IPS-NIHi11 (cell line): ENCODE measurements at regions not wholly inside any gene's neighbourhood (a gene's known extent, or its start where the extent isn't known, plus 50 kb on each side); places are given as distances from the start of the nearest gene placed in this dataset.
A peak's percentile ranks its signal among the peaks of the same experiment; 100 is the strongest.
"Not testable (repeated sequence)": the region's sequence is repeated elsewhere in the genome, so short reads cannot be mapped to it uniquely, and the experiment has no call there.

ENCODE experiments used
- DNase-seq: peaks from one replicate; pipeline ENCODE4 v3.0.0; 2012; ENCODE audit warnings: mixed read lengths, low spot score

DNA sequence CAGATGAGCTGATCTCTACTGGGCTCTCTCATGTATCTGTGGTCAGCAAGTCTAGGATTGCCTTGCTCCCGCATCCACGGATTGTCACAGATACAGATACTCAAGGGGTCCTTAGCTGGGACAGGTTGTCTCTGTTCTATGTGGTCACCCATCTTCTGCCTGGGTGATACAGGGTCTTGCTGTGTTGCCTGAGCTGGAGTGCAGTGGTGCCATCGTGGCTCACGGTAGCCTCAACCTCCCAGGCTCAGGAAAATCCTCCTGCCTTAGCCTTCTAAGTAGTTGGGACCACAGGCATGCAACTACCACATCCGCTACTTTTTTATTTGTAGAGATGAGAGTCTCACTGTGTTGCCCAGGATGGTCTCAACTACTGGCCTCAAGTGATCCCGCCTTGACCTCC, 72.5 kb upstream of the ZNF217 start:
- DNase-seq = no peak

GRCh38 chr20:53664121-53664520, 70.5 kb upstream of the ZNF217 start:
- no peak for DNase-seq

- not testable (repeated sequence) for DNase-seq
Measured at GRCh38 chr20:53663521-53663920, 69.9 kb upstream of the ZNF217 start.

GRCh38 chr20:53662595-53662994, 69.0 kb upstream of the ZNF217 start:
- DNase-seq = no peak

- DNase-seq = no peak
Measured at GRCh38 chr20:53660947-53661381, 67.3 kb upstream of the ZNF217 start.

- no peak for DNase-seq
Measured at GRCh38 chr20:53660078-53660909, 66.7 kb upstream of the ZNF217 start.

GRCh38 chr20:53658973-53659372, 65.3 kb upstream of the ZNF217 start:
- no peak for DNase-seq

GRCh38 chr20:53658322-53658721, 64.7 kb upstream of the ZNF217 start:
- DNase-seq = no peak

DNA sequence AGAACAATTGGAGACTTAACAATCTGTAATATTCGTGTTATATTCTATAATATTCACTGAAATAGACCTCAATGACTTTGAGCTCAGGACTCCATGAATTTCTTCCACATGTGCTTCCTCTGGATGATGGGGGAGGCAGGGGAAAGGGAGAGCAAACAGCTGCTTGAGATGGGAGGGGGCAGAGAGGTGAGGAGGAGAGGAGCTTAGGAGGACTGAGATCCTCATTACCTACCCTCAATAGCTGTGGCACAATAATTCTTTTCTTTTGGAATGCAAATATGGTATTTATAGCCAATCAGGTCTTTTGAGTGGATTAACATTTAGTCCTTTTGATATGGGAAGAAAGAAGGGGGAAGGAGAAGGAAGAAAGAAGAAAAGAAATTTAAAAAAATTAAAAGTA, 64.1 kb upstream of the ZNF217 start:
- peak; percentile 33 for DNase-seq

GRCh38 chr20:53657279-53657678, 63.6 kb upstream of the ZNF217 start:
- DNase-seq = no peak

GRCh38 chr20:53656293-53657202, 62.9 kb upstream of the ZNF217 start:
- DNase-seq = no peak

- no peak for DNase-seq
Measured at GRCh38 chr20:53655625-53656292, 62.1 kb upstream of the ZNF217 start.

DNA sequence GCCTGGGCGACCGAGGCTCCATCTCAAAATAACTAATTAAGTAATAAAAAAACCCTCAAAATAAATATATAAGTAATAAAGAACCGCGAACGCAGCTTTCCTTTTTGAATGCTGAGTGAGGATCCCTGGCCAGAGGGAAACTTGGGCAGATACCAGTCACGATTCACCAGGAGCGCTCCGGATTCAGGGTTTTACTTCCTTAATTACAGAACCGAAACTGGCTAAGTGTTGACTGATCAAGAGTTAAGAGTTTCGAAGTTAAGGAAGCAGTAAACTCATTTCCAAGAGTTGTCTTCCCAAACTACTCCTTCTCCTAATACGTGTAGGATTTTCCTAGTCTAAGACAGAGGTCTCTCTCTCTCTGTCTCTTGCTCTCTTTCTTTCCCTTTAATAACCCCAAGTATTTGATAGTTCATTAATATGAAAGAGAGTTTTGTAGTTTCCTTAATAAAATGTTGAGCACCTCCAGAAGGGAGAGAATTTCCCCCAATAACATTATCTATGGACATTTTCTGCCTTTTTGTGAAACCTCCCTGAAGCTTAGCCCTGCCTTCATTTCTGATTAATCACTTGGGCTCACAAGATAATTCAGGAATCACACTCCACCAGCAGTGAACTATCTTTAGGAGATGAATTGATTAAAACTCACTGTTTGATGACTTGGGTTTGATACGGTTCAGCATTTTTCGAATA, 61.4 kb upstream of the ZNF217 start:
- no peak for DNase-seq

DNA sequence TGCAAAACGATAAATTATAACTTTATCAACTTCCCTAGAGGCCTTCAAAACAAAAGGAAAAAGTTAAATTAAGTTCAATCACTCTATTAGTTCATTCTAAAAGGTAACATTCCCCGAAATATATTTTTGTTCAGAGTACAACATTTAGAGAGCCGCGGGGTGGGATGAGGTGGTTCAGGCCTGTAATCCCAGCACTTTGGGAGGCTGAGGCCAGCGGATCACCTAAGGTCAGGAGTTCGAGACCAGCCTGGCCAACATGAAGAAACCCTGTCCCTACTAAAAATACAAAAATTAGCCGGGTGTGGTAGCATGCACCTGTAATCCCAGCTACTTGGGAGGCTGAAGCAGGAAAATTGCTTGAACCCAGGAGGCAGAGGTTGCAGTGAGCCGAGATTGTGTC, 60.9 kb upstream of the ZNF217 start:
- DNase-seq = not testable (repeated sequence)

GRCh38 chr20:53652859-53653517, 59.3 kb upstream of the ZNF217 start:
- DNase-seq = no peak

DNA sequence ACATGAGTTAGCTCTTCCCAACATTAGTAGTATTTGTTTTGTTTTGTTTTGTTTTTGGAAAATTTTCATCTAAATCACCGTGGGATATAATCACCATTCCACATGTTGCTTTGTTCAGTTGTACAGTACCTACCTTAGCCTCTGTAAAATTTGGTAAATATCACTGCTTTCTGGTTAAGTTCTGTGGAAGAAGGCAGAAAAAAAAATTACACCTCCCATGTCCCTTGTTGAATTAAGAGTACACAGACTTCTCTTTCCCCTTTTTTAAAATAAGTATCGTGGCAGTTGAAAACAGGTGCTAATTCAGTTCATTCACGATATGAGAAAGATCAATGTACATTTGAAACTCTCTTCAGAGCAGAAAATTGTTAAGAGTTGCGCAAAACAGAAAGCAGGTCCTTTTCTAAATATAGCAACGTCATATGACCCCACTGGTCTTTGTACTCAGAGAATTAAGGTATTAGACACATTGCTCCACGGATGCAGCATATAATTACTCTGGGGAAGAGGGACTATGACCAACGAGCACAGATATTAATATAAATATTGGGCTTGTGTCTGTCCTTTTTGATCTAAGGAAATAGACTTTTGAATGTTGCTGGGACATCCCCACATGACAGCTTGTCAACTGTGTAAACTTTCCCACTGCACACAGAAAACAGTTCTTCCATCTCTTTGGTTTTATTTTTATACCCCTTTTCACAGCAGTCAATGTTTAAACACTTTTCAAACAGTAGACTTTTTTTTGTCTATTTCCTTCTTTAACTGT, 58.6 kb upstream of the ZNF217 start:
- DNase-seq = no peak

DNA sequence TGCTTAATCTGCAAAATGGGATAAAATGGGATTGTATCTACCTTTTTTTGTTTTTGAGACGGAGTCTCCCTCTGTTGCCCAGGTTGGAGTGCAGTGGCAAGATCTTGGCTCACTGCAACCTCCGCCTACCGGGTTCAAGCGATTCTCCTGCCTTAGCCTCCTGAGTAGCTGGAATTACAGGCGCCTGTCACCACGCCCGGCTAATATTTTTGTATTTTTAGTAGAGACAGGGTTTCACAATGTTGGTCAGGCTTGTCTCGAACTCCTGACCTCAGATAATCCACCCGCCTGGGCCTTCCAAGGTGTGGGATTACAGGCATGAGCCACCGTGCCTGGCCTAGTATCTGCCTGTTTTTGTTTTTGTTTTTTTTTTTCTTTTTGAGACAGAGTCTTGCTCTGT, 55.9 kb upstream of the ZNF217 start:
- not testable (repeated sequence) for DNase-seq

DNA sequence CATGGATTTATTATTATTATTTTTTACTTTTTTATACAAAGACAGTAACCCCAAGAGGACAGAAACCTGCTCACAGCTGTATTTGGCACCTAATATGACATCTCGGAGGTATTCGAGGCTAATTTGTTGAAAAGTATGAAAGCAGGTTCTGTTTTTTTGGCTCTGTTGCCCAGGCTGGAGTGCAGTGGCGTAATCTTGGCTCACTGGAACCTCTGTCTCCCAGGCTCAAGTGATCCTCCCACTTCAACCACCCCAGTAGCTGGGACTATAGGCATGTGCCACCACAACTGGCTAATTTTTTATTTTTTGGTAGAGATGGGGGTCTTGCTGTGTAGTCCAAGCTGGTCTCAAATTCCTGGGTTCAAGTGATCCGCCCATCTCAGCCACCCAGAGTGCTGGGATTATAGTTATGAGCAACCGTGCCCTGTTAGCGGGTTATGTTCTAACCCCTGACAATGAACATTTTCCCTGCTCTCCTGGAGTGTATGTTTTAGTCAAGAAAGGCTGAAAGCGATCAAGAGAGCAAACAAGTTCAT, 53.7 kb upstream of the ZNF217 start:
- no peak for DNase-seq

- DNase-seq = no peak
Measured at GRCh38 chr20:53646550-53646949, 52.9 kb upstream of the ZNF217 start.

DNA sequence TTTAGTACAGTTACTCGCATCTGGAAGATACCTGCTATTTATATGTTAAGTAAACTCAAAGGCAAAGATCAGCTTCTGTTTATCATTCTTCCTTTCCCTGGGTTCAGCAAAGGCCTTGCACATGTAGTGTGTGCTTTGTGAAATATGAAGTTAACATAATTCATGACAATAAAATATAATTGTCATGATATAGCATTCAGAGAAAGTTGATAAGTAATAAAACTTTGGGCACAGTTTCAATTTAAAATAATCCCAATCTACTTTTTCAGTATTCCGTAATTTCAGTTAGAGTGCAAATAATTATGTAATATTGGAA, 51.9 kb upstream of the ZNF217 start:
- no peak for DNase-seq
